SK-N-SH (cell line): ENCODE measurements at regions not wholly inside any gene's neighbourhood (a gene's known extent, or its start where the extent isn't known, plus 50 kb on each side); places are given as distances from the start of the nearest gene placed in this dataset.

Experiments used
- CTCF ChIA-PET: fragments of 300-600, 350-600 bp; formaldehyde crosslinking; extraction: SDS; loops from one replicate; lab custom pipeline; 2021; lab: Yijun Ruan, JAX
- POLR2A ChIA-PET: fragments of 350-600 bp; sonication (Branson Sonifier 250); formaldehyde crosslinking; extraction: SDS; loops from one replicate; lab custom pipeline; 2020; ENCODE audit warnings: antibody characterized with exemption, inconsistent platforms; lab: Yijun Ruan, JAX
- DNase-seq: peaks from one replicate; pipeline ENCODE4 v3.0.0; 2012
- H2AFZ ChIP-seq: fragments of 200-600 bp; sonication (generic); 2 replicates; pipeline ENCODE4 v1.8.1; 2016; ENCODE audit warnings: antibody characterized with exemption, mild to moderate bottlenecking, low read depth
- H3F3A ChIP-seq: fragments of 200-600 bp; sonication (generic); replicated peaks from 2 replicates; pipeline ENCODE3; 2016; ENCODE audit warnings: antibody characterized with exemption, mild to moderate bottlenecking; ENCODE audit not compliant: insufficient read depth
- H3K27ac ChIP-seq, 2 experiments: fragments of 200-500 bp in 1 of 2; fragments of 200-600 bp in 1 of 2; sonication (Bioruptor generic) in 1 of 2; sonication (generic), shearing (Covaris generic) in 1 of 2; 2 replicates each; pipeline versions ENCODE4 v1.5.1 to v1.6.1; 2014 to 2016; ENCODE audit warnings: low read depth in 2 of 2, inconsistent platforms in 1 of 2, low read length in 1 of 2, mild to moderate bottlenecking in 1 of 2, mixed read lengths in 1 of 2
- H3K27me3 ChIP-seq: fragments of 200-600 bp; sonication (generic), shearing (Covaris generic); 2 replicates; pipeline ENCODE4 v1.6.1; 2016; ENCODE audit warnings: mixed run types; ENCODE audit not compliant: insufficient read depth
- H3K36me3 ChIP-seq, 2 experiments: fragments of 200-500 bp in 1 of 2; fragments of 200-600 bp in 1 of 2; sonication (Bioruptor generic) in 1 of 2; sonication (generic) in 1 of 2; replicated peaks in 1 of 2; 2 replicates each; pipeline versions ENCODE3 to v1.5.1; 2014 to 2016; ENCODE audit warnings: low read length in 1 of 2, mild to moderate bottlenecking in 1 of 2; ENCODE audit not compliant: insufficient read depth in 2 of 2, control insufficient read depth in 1 of 2
- H3K4me1 ChIP-seq, 2 experiments: fragments of 200-500 bp in 1 of 2; fragments of 200-600 bp in 1 of 2; sonication (Bioruptor generic) in 1 of 2; sonication (generic), shearing (Covaris generic) in 1 of 2; 2 replicates each; pipeline versions ENCODE4 v1.5.1 to v1.6.1; 2014 to 2016; ENCODE audit warnings: low read depth in 1 of 2, low read length in 1 of 2, mixed run types in 1 of 2; ENCODE audit not compliant: insufficient read depth in 2 of 2, control insufficient read depth in 1 of 2
- H3K4me2 ChIP-seq: fragments of 200-600 bp; sonication (generic), shearing (Covaris generic); 2 replicates; pipeline ENCODE4 v1.6.1; 2017; ENCODE audit warnings: mixed run types
- H3K4me3 ChIP-seq, 2 experiments: fragments of 200-500 bp in 1 of 2; fragments of 200-600 bp in 1 of 2; sonication (Bioruptor generic) in 1 of 2; sonication (generic), shearing (Covaris generic) in 1 of 2; 2 replicates each; pipeline versions ENCODE4 v1.5.1 to v1.8.1; 2014 to 2016; ENCODE audit warnings: low read depth in 2 of 2, inconsistent platforms in 1 of 2, low read length in 1 of 2, mild to moderate bottlenecking in 1 of 2, mixed read lengths in 1 of 2, moderate library complexity in 1 of 2
- H3K79me2 ChIP-seq: fragments of 200-600 bp; sonication (generic); 2 replicates; pipeline ENCODE4 v1.8.1; 2017; ENCODE audit warnings: mild to moderate bottlenecking; ENCODE audit not compliant: insufficient read depth
- H3K9ac ChIP-seq: fragments of 200-600 bp; sonication (generic); 2 replicates; pipeline ENCODE4 v1.6.1; 2017; ENCODE audit warnings: mixed run types
- H3K9me2 ChIP-seq: fragments of 200-600 bp; sonication (generic); 2 replicates; pipeline ENCODE4 v1.6.1; 2017; ENCODE audit warnings: mixed run types
- H3K9me3 ChIP-seq: fragments of 200-600 bp; sonication (generic); 2 replicates; pipeline ENCODE4 v1.6.1; 2017; ENCODE audit warnings: mixed run types, mild to moderate bottlenecking, moderate library complexity
- H4K20me1 ChIP-seq: fragments of 200-600 bp; sonication (generic); 2 replicates; pipeline ENCODE4 v1.6.1; 2017; ENCODE audit warnings: mild to moderate bottlenecking, mixed run types; ENCODE audit not compliant: insufficient read depth
- CTCF ChIP-seq: fragments of 200-600 bp; sonication (generic); IDR thresholded peaks from 2 replicates; pipeline ENCODE4 v1.6.1; 2017; ENCODE audit warnings: antibody characterized with exemption, mild to moderate bottlenecking, moderate library complexity
- ELF1 ChIP-seq: IDR thresholded peaks from 2 replicates; pipeline ENCODE4 v1.4.0; 2012
- EP300 ChIP-seq, 2 experiments: IDR thresholded peaks; 2 replicates each; pipeline versions ENCODE4 v1.4.0 to v1.6.1; 2012; ENCODE audit warnings: borderline replicate concordance in 1 of 2, low read depth in 1 of 2, low read length in 1 of 2
- EZH2phosphoT487 ChIP-seq: fragments of 200-600 bp; sonication (generic); IDR thresholded peaks from 2 replicates; pipeline ENCODE4 v1.6.1; 2017; ENCODE audit warnings: low read depth, mixed run types, mild to moderate bottlenecking, antibody characterized with exemption, moderate library complexity, borderline replicate concordance
- FOSL2 ChIP-seq: IDR thresholded peaks from 2 replicates; pipeline ENCODE4 v1.4.0; 2012; ENCODE audit warnings: low read depth, mild to moderate bottlenecking, moderate library complexity, borderline replicate concordance
- FOXM1 ChIP-seq: IDR thresholded peaks from 2 replicates; pipeline ENCODE4 v1.4.0; 2012; ENCODE audit warnings: low read depth, mild to moderate bottlenecking
- JUND ChIP-seq: IDR thresholded peaks from 2 replicates; pipeline ENCODE4 v1.4.0; 2012
- MXI1 ChIP-seq: IDR thresholded peaks from 2 replicates; pipeline ENCODE4 v1.6.1; 2012; ENCODE audit warnings: mild to moderate bottlenecking, low read depth, low read length, improper control_type of control experiment
- NFIC ChIP-seq: IDR thresholded peaks from 2 replicates; pipeline ENCODE4 v1.4.0; 2012; ENCODE audit warnings: borderline replicate concordance
- POLR2AphosphoS5 ChIP-seq: IDR thresholded peaks from 2 replicates; pipeline ENCODE4 v1.6.1; 2012; ENCODE audit warnings: low read depth, low read length
- RAD21 ChIP-seq: IDR thresholded peaks from 2 replicates; pipeline ENCODE4 v1.6.1; 2012; ENCODE audit warnings: mild to moderate bottlenecking, low read length
- REST ChIP-seq: IDR thresholded peaks from 2 replicates; pipeline ENCODE4 v1.6.1; 2012; ENCODE audit warnings: mild to moderate bottlenecking, low read depth, low read length, moderate library complexity
- RFX5 ChIP-seq: IDR thresholded peaks from 2 replicates; pipeline ENCODE4 v1.6.1; 2012; ENCODE audit warnings: mild to moderate bottlenecking, improper control_type of control experiment, low read length
- RXRA ChIP-seq: IDR thresholded peaks from 2 replicates; pipeline ENCODE4 v1.4.0; 2012; ENCODE audit warnings: low read depth, mild to moderate bottlenecking, borderline replicate concordance
- SIN3A ChIP-seq: IDR thresholded peaks from 2 replicates; pipeline ENCODE4 v1.6.1; 2012; ENCODE audit warnings: low read depth, mild to moderate bottlenecking, low read length, moderate library complexity, borderline replicate concordance
- TAF1 ChIP-seq: IDR thresholded peaks from 2 replicates; pipeline ENCODE4 v1.6.1; 2012; ENCODE audit warnings: low read depth, mild to moderate bottlenecking, low read length, moderate library complexity, borderline replicate concordance
- TCF12 ChIP-seq: IDR thresholded peaks from 2 replicates; pipeline ENCODE4 v1.4.0; 2012
- TEAD4 ChIP-seq: IDR thresholded peaks from 2 replicates; pipeline ENCODE4 v1.4.0; 2012; ENCODE audit warnings: mild to moderate bottlenecking, borderline replicate concordance; ENCODE audit not compliant: insufficient read depth
- ZBTB33 ChIP-seq: IDR thresholded peaks from 2 replicates; pipeline ENCODE4 v1.4.0; 2012; ENCODE audit warnings: low read depth, borderline replicate concordance
- WGBS: methylation state at CpG from one replicate; pipeline ENCODE4 v1.1.6; 2017; ENCODE audit warnings: low lambda C conversion rate; 5-methylcytosine and 5-hydroxymethylcytosine counted together
- TF ChIP-seq, protein P1 (sequence below): IDR thresholded peaks from 2 replicates; pipeline ENCODE4 v1.4.0; 2012; ENCODE audit warnings: low read depth, borderline replicate concordance
- TF ChIP-seq, protein P2 (sequence below): IDR thresholded peaks from 2 replicates; pipeline ENCODE4; 2012

GRCh38 chr1:67978890-67979516 is 71.4 kb downstream of the DIRAS3 start:
- Histone ChIP-seq H3K36me3 (no peaks in the 10 kb centered on the region), H3K9ac (peak overlapping the region; percentile 63), H3K9me2 (no peaks in the 10 kb centered on the region), H3K4me1 (peaks cover 0 to 9% of the 10 kb centered on the region in 2 experiments; a peak in 2 of 4 replicates), H2AFZ (no peak overlapping the region), H3F3A (peaks cover 43% of the 10 kb centered on the region), H3K4me2 (peak overlapping the region; percentile 41; the same call in 1 of the 2 replicates), H3K79me2 (no peaks in the 10 kb centered on the region), H4K20me1 (no peaks in the 10 kb centered on the region), H3K9me3 (no peaks in the 10 kb centered on the region), H3K27ac (peak overlapping the region in 1 of 2 experiments; percentile 93; a peak in 2 of 4 replicates), H3K27me3 (no peaks in the 10 kb centered on the region), H3K4me3 (no peak overlapping the region)
- POLR2A ChIA-PET = no interaction called here
- TF ChIP-seq POLR2AphosphoS5 (peak; percentile 35; the same call in 1 of the 2 replicates), FOSL2 (peak; percentile 87), FOXM1 (peak; percentile 76; the same call in 1 of the 2 replicates), CTCF (no peak), TEAD4 (peak; percentile 87), RFX5 (no peak), MXI1 (no peak), TAF1 (no peak), NFIC (peak; percentile 65), JUND (peak; percentile 67; the same call in 1 of the 2 replicates), SIN3A (no peak), REST (no peak), RXRA (peak; percentile 17; the same call in 1 of the 2 replicates), EZH2phosphoT487 (no peak), ELF1 (no peak), ZBTB33 (no peak), TCF12 (peak; percentile 93), EP300 (IDR thresholded peaks at IDR 0.05; ENCODE audit: borderline replicate concordance in 1 of 2, low read depth in 1 of 2, low read length in 1 of 2) (peak in 1 of 2 experiments; percentile 94; a peak in 2 of 4 replicates), RAD21 (no peak)
- TF ChIP-seq, protein P1, sequence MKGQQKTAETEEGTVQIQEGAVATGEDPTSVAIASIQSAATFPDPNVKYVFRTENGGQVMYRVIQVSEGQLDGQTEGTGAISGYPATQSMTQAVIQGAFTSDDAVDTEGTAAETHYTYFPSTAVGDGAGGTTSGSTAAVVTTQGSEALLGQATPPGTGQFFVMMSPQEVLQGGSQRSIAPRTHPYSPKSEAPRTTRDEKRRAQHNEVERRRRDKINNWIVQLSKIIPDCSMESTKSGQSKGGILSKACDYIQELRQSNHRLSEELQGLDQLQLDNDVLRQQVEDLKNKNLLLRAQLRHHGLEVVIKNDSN = no peak
- TF ChIP-seq, protein P2, sequence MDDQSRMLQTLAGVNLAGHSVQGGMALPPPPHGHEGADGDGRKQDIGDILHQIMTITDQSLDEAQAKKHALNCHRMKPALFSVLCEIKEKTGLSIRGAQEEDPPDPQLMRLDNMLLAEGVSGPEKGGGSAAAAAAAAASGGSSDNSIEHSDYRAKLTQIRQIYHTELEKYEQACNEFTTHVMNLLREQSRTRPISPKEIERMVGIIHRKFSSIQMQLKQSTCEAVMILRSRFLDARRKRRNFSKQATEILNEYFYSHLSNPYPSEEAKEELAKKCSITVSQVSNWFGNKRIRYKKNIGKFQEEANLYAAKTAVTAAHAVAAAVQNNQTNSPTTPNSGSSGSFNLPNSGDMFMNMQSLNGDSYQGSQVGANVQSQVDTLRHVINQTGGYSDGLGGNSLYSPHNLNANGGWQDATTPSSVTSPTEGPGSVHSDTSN = peak; percentile 64
- CTCF ChIA-PET = no interaction called here
- no peak for DNase-seq
- WGBS = 11% methylated on average over 5 of the region's 5 CpGs
